ENCODE measurements at regions not wholly inside any gene's neighbourhood (a gene's known extent, or its start where the extent isn't known, plus 50 kb on each side); places are given as distances from the start of the nearest gene placed in this dataset.
A peak's percentile ranks its signal among the peaks of the same experiment; 100 is the strongest.

- no peak for DNase-seq
Measured at GRCh38 chr12:92650228-92650822, 52.5 kb upstream of the PLEKHG7 start.

- DNase-seq: peak; percentile 64
Measured at GRCh38 chr12:92649511-92650227, 53.1 kb upstream of the PLEKHG7 start.

GRCh38 chr12:92648242-92649031 is 54.4 kb upstream of the PLEKHG7 start:
- DNase-seq: no peak

DNA sequence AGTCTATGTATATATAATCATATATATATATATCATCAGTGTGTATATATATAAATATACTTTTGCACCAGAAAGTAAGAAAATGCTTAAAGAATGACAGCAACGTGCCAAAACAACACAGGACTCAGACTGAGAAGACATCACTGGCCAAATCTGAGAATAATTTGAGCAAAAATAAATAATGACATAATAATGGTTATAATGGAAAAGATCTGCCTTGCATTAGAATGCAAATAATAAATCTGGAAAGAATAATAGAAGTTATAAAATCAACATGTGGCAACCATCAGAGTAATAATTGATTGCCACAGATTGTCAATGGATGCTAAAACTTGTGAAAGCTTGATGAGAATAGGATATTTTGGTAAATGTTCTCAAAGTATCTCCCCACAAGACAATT is 61.5 kb upstream of the PLEKHG7 start:
- DNase-seq: no peak

DNA sequence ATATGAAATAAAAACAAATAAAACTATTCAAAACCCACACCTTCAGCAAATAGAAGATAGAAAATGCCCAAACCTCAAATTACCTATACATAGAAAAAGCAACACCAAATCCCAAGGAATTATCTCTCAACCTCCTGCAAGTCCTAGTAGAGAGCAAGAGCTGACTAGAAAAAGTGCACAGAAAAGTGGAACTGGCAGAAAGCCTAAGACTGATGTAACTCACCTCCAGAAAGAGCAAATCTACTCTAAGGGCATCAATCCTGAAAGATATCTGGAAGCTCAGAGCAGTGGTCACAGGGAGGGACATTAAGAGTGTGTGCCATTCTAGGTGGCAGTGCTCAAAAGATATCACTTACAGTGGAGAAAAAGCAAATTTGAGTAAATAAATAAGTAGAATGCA is 62.1 kb upstream of the PLEKHG7 start:
- DNase-seq: no peak

DNA sequence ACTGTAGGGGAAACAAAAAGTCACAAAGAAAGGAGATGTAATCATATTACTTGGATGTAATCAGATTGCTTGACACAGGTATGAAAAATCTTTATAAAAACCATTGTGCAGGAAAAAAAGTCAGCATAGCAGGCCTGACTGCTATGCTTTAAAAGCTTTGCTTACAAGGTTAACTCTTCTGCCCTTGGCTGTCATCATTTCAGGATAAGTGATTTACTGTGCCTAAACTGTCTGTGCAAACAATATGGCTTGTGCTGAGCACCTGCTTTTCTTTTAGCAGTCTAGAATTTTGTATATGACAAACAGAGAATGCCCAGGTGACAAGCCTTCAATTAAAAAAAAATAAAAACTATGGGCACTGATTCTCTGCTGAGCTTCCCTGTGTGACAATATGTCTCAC is 63.8 kb upstream of the PLEKHG7 start:
- DNase-seq: no peak

DNA sequence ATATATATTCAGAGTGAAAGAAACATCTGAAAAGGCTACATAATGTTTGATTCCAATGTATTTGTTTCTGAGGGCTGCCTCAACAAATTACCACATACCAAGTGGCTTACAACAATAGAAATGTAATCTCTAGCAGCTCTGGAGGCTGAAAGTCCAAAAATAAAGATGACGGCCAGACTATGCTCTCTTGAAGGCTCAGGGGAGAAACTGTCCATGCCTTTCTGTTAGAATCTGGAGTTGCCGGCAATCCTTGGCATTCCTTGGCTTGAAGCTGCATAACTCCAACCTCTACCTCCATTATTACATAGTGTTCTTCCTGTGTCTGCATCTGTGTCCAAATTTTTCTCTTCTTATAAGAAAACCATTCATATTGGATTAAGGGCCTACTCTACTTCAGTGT is 68.1 kb upstream of the PLEKHG7 start:
- no peak for DNase-seq

- no peak for DNase-seq
Measured at GRCh38 chr12:92634202-92634601, 68.6 kb upstream of the PLEKHG7 start.

GRCh38 chr12:92630968-92631367 is 71.8 kb upstream of the PLEKHG7 start:
- DNase-seq: no peak

GRCh38 chr12:92629349-92630065 is 73.3 kb upstream of the PLEKHG7 start:
- peak; percentile 68 for DNase-seq

DNA sequence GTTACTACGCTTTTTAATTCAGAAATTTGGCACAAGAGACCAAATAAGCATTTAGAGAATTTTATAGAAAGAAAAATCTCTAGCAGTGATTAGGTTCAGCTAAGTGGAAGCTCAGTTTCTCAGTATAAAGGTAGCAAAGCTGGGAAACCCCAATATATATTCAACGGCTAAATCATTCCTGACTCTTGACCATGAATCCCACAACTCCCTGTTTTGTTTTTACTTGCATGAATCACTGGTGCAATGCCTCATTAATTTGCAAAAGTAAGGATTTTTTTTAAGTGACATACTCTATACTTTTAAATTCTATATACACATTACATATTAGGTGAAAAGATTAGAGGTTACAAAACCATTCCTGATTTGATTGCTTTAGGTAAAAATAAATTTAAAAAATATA is 74.3 kb upstream of the PLEKHG7 start:
- peak; percentile 15 for DNase-seq

DNA sequence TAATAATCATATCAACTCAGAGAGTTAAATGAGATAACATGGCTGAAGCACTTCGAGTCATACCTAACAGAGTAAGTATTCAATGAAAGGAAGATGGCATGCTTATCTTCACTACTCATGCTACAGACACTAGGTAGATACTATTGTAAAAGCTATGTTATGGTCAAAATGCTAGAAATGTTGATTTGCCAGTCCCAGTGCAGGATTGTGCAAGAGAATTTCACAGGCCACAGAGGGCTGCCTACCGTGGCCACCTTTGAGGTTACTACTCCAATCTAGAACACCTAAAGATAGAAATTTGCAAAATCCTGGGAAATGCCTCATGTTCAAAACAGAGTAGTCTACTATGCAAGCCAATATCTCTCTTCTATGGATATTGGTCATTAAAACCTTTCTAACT is 75.3 kb upstream of the PLEKHG7 start:
- no peak for DNase-seq

GRCh38 chr12:92625639-92626310 is 77.0 kb upstream of the PLEKHG7 start:
- DNase-seq: no peak

GRCh38 chr12:92624236-92624635 is 78.6 kb upstream of the PLEKHG7 start:
- peak; percentile 6 for DNase-seq

DNA sequence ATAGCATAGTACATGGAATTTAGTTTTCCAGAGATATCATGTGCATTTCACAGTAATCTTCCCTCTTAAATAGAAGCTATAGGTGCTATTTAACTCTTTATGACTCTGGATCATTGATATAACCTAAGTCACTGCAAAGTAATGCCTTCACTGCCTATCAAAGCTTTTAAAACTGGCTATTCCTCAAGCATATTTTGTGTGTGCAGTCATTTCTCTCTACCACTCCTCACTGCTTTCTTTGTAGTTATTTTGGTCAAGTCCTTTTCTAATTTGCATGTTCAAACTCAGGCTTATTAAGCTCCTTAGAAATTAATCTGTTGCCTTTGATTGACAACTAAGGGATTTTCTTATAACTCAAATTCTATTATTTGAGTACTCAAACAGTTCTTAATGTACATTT is 79.4 kb upstream of the PLEKHG7 start:
- DNase-seq: no peak

GRCh38 chr12:92621833-92622232 is 81.0 kb upstream of the PLEKHG7 start:
- no peak for DNase-seq

- DNase-seq: no peak
Measured at GRCh38 chr12:92621312-92621711, 81.5 kb upstream of the PLEKHG7 start.

- DNase-seq: no peak
Measured at GRCh38 chr12:92619730-92620684, 82.8 kb upstream of the PLEKHG7 start.

- DNase-seq: no peak
Measured at GRCh38 chr12:92619026-92619425, 83.8 kb upstream of the PLEKHG7 start.

DNA sequence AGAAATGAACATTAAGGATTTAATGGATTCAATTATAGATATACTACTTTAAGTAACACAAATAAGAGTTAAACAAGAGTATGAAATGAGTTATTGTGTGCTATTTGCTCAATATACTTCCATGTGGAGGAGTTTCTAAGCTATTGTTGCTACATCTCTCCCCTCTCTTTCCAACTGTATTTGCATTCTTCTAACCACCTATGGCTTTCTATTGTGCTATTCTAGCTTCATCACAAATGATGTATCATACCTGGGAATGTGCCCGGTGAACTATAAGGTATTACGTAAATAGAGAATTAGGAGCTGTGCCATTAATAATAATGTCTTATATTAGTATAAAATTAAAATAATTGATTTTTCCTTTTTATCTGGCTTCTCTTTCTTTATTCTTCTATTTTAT is 87.1 kb upstream of the PLEKHG7 start:
- no peak for DNase-seq

GRCh38 chr12:92615086-92615485 is 87.7 kb upstream of the PLEKHG7 start:
- no peak for DNase-seq

Measured in left kidney (tissue), 1 donor.